HG02571 (cell line): ENCODE measurements at regions not wholly inside any gene's neighbourhood (a gene's known extent, or its start where the extent isn't known, plus 50 kb on each side); places are given as distances from the start of the nearest gene placed in this dataset.

Experiments
- ATAC-seq: cut with Tn5 transposase; IDR thresholded peaks from one replicate; pipeline ENCODE4 v1.9.1; 2021; ENCODE audit warnings: mild to moderate bottlenecking, moderate library complexity; ENCODE audit not compliant: unreplicated experiment

DNA sequence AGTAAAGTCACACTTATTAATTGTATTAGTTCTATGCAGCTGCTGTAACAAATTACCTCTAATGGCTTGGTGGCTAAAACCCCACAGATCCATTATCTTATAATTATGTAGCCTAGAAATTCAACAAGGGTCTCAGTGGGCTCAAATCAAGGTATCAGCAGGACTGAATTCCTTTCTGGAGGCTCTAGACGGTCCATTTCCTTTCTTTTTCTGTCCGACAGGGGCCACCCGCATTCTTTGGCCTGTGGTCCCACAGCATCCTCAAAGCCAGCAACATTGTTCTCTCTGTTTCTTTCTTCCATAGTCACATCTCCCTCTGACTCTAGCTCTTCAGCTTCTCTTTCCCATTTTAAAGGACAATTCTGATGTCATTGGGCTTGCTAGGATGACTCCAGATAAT is 276.3 kb upstream of the ZNF717 start:
- ATAC-seq: no peak

DNA sequence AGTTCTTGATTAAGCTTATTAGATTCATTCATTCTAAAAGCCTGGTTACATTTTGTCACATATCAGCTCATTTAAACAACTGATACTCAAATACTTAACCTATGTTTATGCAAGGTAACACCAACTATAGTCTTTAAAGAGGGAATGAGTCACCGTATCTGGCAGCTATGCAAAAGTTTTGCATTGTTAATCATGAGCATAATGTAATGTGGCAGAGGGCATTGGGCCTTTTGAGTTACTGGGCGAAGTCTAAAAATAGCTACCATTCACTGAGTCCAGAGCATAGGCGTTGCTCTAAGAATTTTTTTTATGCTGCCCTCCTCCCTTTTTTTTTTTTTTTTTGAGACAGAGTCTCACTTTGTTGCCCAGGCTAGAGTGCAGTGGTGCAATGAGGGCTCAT is 277.7 kb upstream of the ZNF717 start:
- ATAC-seq: no peak

DNA sequence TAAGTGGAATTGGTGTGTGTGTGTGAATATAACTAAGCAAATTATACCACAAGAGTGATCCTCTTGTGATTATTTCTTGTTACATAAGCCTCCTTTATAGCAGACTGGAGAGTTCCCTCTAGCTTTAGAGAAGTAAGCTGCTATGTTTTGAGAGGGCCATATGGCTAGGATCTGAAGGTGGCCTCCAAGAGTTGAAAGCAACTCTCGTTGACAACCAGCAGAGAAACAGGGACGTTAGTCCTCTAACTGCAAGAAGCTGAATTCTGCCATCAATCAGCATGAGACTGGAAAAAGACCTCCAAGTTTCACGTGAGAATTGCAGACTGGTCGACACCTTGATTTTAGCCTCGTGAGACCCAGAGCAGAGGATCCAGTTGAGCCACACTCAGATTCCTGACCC is 278.5 kb upstream of the ZNF717 start:
- ATAC-seq: no peak

DNA sequence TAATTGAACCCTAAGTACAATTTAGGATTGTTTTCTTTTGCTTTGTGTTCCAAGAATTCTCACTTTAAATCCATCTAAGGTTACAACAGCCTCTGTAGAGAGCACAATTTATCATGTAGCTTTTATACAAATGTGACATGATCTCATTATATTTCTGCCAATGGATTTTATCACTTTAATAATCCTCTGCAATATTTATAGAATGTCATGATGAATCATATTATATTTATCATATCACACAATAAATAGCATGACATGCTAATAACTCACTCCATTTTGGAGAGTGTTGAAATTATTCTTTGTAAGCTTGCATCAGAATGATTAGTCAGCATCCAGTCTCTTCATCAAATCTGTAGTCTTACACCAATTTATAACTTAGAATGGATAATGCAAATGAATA is 280.6 kb upstream of the ZNF717 start:
- ATAC-seq: no peak

DNA sequence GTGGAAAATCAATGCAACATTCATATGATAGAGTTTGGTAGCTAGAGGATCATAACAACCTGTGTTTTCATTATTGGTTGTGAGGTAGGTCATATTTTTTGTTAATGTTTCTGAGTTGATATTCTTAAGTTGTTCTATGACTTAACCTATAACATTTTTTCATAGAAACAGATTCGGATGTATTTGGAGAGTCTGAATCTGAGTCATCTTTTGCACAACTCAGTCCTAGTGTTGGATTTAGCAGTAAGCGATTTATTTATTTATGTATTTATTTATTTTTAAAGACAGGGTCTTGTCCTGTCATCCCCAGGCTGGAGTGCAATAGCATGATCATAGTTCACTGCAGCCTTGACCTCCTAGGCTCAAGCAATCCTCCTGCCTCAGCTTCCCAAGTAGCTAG is 292.8 kb upstream of the ZNF717 start:
- ATAC-seq: no peak

DNA sequence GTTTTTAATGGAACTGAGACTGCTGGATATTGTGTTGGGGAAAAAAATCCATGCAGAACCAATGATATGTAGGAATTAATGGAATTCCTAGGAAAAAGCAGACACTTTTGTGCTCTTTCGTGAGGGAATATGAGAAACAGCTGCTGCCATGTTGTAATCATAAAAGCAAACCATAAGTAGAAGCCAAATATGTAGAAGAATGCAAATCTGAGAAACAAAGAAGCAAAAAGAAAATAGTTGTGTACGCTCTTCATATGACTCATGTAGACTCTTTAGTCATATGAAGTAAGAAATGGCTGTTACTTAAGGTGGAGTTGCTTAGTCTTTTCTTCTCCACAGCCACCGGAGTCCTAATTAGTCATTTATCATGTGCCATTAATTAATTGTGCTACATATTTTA is 298.6 kb upstream of the ZNF717 start:
- no peak for ATAC-seq

DNA sequence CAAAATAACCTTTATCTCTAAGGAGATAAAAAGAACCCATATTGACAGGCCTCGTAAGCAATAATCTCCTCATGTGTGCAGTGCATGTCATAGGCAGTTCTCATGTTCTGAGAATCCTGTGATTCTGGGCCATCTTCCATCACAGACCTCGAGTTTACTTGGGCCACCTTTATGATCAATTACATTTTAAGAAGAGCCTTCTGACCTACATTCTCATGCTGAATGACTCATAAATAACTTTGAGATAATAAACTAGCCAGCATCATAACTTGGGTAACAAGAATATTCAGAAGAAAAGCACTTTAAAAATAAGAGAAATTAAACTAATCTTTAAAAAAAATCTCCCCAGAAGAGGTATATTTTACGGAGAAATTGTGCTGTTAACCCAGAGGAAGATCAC is 310.7 kb upstream of the ZNF717 start:
- no peak for ATAC-seq

DNA sequence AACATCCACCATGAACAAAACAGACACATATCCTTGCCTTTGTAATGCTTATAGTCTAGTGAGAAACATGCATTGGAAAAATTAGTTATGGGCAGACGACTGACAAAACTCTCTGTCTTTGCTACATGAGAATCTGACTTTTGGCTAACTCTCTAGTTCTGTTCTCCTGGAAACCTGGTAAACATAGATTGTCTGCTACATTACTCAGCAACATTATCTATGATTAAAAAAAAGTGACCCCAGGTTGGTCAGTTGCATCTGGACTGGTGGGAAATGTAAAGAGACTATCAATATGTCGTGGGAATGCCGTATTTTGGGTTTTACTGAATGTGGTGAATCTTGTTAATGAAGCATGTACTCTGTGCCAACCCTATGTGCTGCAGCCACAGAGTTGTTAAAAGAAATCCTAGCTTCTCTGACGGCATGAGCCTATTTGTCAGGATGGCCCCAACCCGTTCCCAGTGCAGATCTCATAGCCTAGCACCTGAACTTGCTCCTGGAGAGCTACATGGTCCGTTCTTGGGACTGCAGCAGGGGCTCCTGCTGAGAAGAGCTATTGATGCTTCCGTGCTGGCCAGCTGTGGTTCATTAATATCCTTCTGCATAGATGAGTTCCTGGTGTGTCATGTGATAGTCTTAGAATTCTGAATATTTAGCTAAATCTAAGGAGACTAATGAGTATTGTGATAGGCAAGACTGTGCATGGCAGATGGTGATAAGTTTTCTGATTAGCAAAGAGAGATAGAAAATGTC is 311.7 kb upstream of the ZNF717 start:
- ATAC-seq: no peak

DNA sequence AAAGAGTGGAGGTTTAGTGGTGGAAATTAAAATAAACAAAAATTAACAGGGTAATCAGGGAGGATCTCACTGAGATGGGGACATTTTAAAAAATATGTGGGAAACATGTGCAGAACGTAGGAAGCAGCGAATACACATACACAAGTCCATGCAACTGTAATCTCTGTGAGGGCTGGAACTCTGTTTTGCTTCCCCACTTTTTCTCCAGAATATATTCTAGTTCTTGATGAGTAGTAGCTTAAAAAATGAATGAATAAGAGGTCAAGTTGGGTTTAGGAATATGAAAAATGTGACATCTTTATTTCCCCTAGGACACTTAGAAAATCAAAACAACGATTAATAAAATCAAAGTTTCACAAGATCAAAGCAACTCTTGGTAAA is 312.2 kb upstream of the ZNF717 start:
- no peak for ATAC-seq

DNA sequence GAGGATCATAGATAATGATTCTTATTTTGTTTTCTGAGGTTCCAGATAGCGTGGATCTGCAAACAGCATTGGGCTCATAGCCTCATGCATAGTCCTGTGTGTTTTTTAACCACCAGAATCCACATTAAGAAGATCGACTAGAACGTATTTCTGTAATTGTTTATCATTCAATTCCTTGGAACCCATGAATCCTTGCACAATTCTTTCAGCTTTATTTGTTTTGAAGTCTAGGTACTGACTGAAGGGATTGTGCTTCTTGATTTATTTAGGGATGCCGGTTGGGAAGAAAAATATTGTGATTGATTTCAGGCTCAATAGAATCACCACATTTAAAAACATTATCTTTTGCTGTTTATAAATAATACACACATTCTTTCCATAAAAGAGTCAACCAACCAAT is 314.6 kb upstream of the ZNF717 start:
- ATAC-seq: no peak

DNA sequence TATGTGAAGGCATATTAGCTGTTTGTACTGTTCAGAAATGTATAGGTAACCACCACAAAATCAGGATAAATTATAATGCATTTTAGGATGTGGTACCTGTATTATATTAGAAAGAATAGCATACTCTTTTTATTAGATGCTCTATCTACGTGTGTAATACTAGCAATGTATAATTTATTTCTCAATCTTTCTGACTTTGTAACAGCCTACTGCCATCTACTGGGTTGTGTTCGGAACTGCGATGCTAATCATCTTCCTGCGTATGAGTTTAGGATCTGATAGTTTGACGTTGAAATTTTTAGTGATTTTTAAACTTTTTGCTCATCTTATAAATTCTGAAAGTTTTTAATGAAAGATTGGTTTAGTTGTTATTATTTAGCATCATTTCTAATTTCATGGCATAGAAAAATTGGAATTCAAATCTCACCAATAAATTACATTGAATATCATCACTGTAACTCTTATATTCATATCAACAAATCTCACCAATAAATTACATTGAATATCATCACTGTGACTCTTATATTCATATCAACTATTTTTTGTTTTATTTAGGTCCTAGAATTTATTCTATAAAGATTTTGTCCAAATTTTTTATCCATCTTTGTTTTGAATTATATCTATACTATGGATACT is 322.7 kb upstream of the ZNF717 start:
- ATAC-seq: no peak

DNA sequence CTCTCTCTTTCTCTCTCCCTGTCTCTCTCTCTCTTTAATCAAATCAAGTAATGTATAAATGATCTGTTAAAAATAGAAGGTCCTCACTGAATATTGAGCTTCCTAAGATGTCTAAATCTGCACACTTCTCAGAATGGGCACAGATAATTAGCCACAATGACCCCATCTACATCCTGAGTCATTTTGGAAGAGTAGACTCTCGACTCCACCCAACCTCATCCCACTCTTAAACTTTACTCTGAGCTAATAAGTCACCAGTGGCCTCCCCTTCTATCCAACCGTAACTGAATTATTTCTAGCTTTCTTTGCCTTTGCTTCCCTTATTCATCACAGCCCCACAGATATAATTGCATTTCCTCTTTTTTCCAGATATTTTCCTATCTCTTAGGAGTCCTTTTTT is 326.5 kb upstream of the ZNF717 start:
- no peak for ATAC-seq

DNA sequence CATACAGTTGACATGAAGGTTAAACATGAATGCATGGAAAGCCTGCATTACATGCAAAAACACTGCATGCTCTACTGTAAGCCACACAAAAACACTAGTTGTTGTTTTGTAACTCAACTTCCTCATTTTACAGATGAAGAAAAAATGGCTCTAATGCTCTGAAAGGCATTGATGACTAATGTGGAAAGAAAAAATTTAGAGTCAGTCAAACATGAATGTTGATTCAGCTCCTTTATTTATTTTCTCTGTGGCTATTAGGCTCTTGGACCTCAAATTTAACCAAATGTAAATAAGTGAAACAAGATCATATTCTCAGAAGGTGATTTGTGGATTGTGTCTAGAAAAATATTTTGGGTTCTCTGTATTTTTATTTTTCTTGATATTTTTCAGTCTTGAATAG is 336.7 kb upstream of the ZNF717 start:
- ATAC-seq: no peak

DNA sequence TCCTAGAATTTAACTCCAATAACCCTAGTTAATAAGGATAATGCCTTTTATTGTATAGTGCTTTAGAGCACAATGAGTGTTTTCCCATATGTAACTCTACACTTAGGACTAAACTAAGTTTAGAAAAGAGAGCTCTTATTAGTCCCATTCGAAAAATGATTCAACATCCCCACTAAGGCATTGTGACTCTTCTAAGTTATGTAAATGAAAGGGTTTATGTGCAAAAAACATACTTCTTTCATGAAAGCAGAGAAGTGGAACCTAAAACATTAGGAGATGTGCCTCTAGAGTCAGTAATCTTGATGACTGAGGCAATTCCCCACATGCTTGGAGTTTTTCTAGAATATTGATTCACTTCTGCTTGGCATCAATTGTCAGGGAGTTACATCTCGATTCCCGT is 344.1 kb upstream of the ZNF717 start:
- ATAC-seq: no peak

DNA sequence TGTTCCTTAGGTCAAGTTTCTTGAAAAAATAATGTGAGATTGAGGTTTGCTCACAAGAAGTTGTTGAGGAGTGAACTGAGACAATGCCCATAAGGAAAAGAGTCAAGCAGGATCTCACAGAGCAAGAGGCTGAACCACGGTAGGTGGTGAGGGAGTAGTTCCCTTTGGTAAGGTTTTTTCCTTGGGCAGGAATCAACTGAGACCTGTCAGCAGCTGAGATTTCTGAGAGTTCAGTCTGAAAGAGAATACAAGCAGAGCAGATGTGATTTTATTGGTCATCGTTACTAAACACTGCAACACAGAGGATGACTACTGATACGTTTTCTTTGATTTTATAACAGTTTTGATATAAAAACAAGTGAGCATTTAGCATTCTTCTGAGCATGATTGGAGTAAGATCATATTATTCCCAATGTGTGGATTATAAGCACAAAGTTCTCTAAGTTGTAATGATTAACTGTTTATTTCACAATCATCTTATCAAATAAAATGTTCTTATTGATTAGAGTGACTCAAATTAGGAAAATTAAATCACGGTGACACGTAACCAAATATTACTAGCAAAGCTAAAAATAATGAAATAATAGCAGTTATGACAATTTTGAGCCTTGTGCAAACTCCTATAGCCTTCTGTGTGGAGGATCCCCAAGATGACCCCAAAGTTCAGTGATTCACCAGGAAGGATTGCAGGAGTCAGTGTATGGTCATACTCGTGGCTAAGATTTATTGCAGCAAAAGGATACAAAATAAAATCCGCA is 346.2 kb upstream of the ZNF717 start:
- no peak for ATAC-seq

DNA sequence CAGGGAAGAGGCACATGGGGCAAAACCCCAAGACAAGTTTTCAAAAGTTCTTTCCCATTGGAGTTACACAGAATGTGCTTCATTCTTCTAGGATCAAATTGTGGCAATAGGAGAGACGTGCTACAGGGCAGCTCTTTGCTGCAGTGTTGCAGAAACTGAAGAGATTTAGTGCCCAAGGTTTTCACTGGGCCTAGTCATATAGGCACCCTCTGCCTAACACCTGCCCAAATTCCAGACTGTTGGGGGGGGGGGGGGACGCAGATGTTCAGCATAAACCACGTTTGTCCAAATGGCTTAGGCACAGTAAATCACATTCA is 346.8 kb upstream of the ZNF717 start:
- no peak for ATAC-seq

DNA sequence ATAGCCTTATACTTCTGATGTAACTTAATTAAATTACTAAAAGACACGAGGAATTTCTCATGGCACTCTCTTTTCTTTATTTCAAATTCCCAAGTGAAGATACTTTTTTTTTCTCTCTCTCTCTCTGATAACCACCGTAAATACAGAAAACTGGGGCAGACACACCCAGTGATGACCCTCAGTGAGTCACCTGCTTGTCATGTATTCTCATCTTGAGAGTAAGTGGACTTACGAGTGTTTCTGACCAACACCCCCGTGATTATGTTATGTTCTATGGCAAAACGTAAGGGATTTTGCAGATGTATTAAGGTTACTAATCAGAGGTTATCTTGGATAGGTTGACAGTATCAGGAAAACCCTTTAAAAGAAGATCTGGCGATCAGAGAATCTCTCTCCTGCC is 348.8 kb upstream of the ZNF717 start:
- no peak for ATAC-seq

DNA sequence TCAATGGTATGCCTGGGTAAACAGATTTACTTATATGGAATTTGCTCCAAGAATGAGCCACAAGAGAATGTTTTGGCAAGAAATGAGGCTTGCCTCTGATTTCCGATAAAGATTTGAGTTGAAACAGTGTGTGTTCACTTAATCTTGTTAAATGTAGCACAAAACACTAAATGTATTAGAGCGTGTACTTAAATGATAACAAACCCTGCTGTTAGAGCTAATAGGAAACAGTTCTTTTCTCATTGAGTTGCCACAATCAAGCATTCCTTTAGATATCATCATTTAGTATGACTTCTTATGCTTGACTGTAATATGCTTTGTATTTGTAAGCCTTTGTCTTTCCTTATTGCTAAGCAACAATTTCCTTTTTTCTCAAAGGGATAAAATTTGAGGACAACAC is 353.6 kb upstream of the ZNF717 start:
- no peak for ATAC-seq

DNA sequence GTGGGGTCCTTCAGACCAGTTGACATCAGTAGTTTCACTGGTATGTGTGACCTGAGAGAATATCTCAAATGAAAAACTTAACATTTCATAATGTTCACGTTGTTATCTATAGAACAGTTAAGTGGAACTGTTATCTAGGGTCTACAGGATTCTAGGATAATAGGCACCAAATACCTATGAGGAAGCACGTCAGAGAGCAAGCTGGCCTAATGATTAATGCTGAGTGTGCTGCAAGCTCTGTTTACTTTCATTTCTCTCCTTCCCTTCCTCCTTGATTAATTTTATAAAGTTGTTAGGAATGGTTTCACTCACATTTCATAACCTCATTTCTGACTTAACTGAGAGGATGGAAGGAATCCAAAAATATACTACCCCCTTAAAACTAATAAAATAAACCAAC is 362.5 kb upstream of the ZNF717 start:
- ATAC-seq: no peak

DNA sequence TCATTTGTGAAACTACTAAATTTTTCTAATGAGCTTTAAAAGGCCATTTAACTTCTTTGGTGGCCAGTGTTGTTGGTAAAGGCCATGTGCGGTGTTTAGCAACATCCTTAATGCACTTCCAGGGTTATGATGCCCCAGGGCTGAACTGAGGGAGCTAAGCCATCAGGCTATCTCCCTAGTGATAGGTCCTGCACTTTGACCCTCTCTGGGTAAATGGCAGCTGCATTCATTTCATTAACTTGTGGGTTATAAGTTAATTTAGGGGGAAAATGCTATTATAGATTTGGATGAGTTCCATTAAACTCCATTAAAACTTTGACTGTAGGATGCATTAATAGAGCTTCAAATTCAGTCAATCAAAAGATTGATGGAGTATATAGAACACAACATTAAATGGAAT is 366.7 kb upstream of the ZNF717 start:
- no peak for ATAC-seq

DNA sequence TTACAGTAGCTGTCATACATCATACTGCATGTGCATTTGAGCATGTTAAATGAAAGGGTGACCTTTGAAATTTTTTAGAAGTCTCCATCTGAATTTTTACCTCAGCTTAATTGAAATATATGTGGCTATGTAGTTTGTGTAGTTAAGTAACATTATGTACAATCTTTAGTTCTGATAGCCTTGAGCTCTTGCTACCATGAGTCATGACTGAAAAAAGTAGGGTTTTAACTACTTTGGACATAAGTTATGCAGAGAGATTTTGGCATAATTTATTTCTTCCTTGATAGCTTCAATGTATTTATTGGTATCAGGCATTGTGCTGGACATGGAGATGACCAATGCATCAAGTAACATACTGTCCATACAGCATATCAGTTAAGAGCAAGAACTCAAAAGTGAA is 376.5 kb upstream of the ZNF717 start:
- no peak for ATAC-seq

DNA sequence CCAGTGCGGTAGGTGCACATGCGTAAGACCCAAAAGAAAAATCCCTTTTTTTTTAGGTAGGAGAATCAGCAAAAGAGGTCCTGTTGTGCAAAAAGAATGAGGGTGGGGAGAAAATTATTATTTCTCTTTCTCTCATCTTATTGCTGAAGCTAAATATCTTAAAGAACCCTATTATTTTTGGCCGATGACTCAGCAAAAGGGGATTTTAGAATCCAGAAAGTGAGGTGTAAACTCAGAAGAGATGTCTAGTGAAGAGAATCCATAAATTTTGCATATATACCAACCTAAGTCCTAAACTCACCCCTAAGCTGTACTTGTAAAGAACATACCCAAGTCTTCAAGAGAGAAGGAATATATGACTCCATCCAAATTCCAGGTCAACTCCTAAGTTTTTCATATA is 386.3 kb upstream of the ZNF717 start:
- ATAC-seq: no peak
